ENCODE measurements at regions not wholly inside any gene's neighbourhood (a gene's known extent, or its start where the extent isn't known, plus 50 kb on each side); places are given as distances from the start of the nearest gene placed in this dataset.
"Not testable (repeated sequence)": the region's sequence is repeated elsewhere in the genome, so short reads cannot be mapped to it uniquely, and the experiment has no call there.

- H3K4me1 Mint-ChIP-seq, result no peaks in the 10 kb centered on the region
- H3K27me3 Mint-ChIP-seq (ENCODE audit: low read depth in 3 of 3), result peaks cover 0 to 6% (median 3%) of the 10 kb centered on the region in 3 donors
- no peak overlapping the region for H3K4me3 Mint-ChIP-seq
- no peak overlapping the region for H3K27ac Mint-ChIP-seq
- H3K9me3 Mint-ChIP-seq, result peaks cover 0 to 2% (median 0%) of the 10 kb centered on the region in 6 donors
- DNase-seq, result no peak
- no peaks in the 10 kb centered on the region for H3K36me3 Mint-ChIP-seq
Measured at GRCh38 chr15:95017666-95018328, 786.4 kb downstream of the MCTP2 start.

- Mint-ChIP-seq H3K9me3 (peaks cover 0 to 2% (median 0%) of the 10 kb centered on the region in 6 donors), H3K27ac (no peak overlapping the region), H3K36me3 (no peaks in the 10 kb centered on the region), H3K4me1 (no peaks in the 10 kb centered on the region), H3K27me3 (ENCODE audit: low read depth in 3 of 3) (peaks cover 0 to 6% (median 3%) of the 10 kb centered on the region in 3 donors), H3K4me3 (no peak overlapping the region)
- DNase-seq, result no peak
Measured at GRCh38 chr15:95018888-95019545, 787.7 kb downstream of the MCTP2 start.

GRCh38 chr15:95019907-95020306 lies 788.5 kb downstream of the MCTP2 start:
- H3K27ac Mint-ChIP-seq, result no peak overlapping the region
- H3K27me3 Mint-ChIP-seq (ENCODE audit: low read depth in 3 of 3), result peaks cover 0 to 4% (median 3%) of the 10 kb centered on the region in 3 donors
- no peak for DNase-seq
- no peaks in the 10 kb centered on the region for H3K4me1 Mint-ChIP-seq
- H3K36me3 Mint-ChIP-seq, result no peaks in the 10 kb centered on the region
- no peak overlapping the region for H3K4me3 Mint-ChIP-seq
- peaks cover 0 to 2% (median 0%) of the 10 kb centered on the region in 6 donors for H3K9me3 Mint-ChIP-seq

GRCh38 chr15:95021816-95022215 lies 790.5 kb downstream of the MCTP2 start:
- Mint-ChIP-seq H3K9me3 (peaks cover 0 to 4% (median 0%) of the 10 kb centered on the region in 6 donors), H3K4me3 (no peak overlapping the region), H3K27me3 (ENCODE audit: low read depth in 3 of 3) (peaks cover 0 to 2% (median 0%) of the 10 kb centered on the region in 3 donors), H3K4me1 (no peaks in the 10 kb centered on the region), H3K36me3 (no peaks in the 10 kb centered on the region), H3K27ac (no peak overlapping the region)
- DNase-seq, result no peak

- DNase-seq, result no peak
- Mint-ChIP-seq H3K4me1 (no peaks in the 10 kb centered on the region), H3K36me3 (no peaks in the 10 kb centered on the region), H3K4me3 (no peak overlapping the region), H3K27me3 (ENCODE audit: low read depth in 3 of 3) (no peaks in the 10 kb centered on the region), H3K27ac (no peak overlapping the region), H3K9me3 (peaks cover 0 to 4% (median 0%) of the 10 kb centered on the region in 6 donors)
Measured at GRCh38 chr15:95024351-95024750, 793.0 kb downstream of the MCTP2 start.

- peaks cover 0 to 6% (median 0%) of the 10 kb centered on the region in 6 donors for H3K9me3 Mint-ChIP-seq
- H3K27me3 Mint-ChIP-seq (ENCODE audit: low read depth in 3 of 3), result no peaks in the 10 kb centered on the region
- H3K4me3 Mint-ChIP-seq, result no peak overlapping the region
- no peak overlapping the region for H3K27ac Mint-ChIP-seq
- H3K36me3 Mint-ChIP-seq, result no peaks in the 10 kb centered on the region
- no peak for DNase-seq
- H3K4me1 Mint-ChIP-seq, result no peaks in the 10 kb centered on the region
Measured at GRCh38 chr15:95025924-95026728, 794.8 kb downstream of the MCTP2 start.

- Mint-ChIP-seq H3K36me3 (no peaks in the 10 kb centered on the region), H3K9me3 (peaks cover 0 to 6% (median 0%) of the 10 kb centered on the region in 6 donors), H3K27ac (no peak overlapping the region), H3K4me3 (no peak overlapping the region), H3K4me1 (no peaks in the 10 kb centered on the region), H3K27me3 (ENCODE audit: low read depth in 3 of 3) (no peaks in the 10 kb centered on the region)
- no peak for DNase-seq
Measured at GRCh38 chr15:95027981-95028380, 796.6 kb downstream of the MCTP2 start.

- Mint-ChIP-seq H3K9me3 (peaks cover 0 to 6% (median 0%) of the 10 kb centered on the region in 6 donors), H3K36me3 (no peaks in the 10 kb centered on the region), H3K27me3 (ENCODE audit: low read depth in 3 of 3) (no peaks in the 10 kb centered on the region), H3K27ac (no peak overlapping the region), H3K4me3 (no peak overlapping the region), H3K4me1 (no peaks in the 10 kb centered on the region)
- DNase-seq, result no peak
Measured at GRCh38 chr15:95032156-95032555, 800.8 kb downstream of the MCTP2 start.

GRCh38 chr15:95035106-95035505 lies 803.7 kb downstream of the MCTP2 start:
- Mint-ChIP-seq H3K4me1 (no peaks in the 10 kb centered on the region), H3K9me3 (peaks cover 0 to 6% (median under 1%) of the 10 kb centered on the region in 6 donors), H3K27me3 (ENCODE audit: low read depth in 3 of 3) (peaks cover 0 to 1% (median 0%) of the 10 kb centered on the region in 3 donors), H3K4me3 (no peak overlapping the region), H3K36me3 (no peaks in the 10 kb centered on the region), H3K27ac (no peak overlapping the region)
- DNase-seq, result no peak

- no peak for DNase-seq
- H3K4me3 Mint-ChIP-seq, result no peak overlapping the region
- no peaks in the 10 kb centered on the region for H3K36me3 Mint-ChIP-seq
- H3K9me3 Mint-ChIP-seq, result peaks cover 0 to 3% (median 0%) of the 10 kb centered on the region in 6 donors
- peaks cover 0 to 2% (median 0%) of the 10 kb centered on the region in 3 donors for H3K27me3 Mint-ChIP-seq (ENCODE audit: low read depth in 3 of 3)
- H3K27ac Mint-ChIP-seq, result no peak overlapping the region
- no peaks in the 10 kb centered on the region for H3K4me1 Mint-ChIP-seq
Measured at GRCh38 chr15:95041297-95041696, 809.9 kb downstream of the MCTP2 start.

- not testable (repeated sequence) for H3K27ac Mint-ChIP-seq; H3K4me3 Mint-ChIP-seq; DNase-seq; H3K27me3 Mint-ChIP-seq (ENCODE audit: low read depth in 3 of 3); H3K4me1 Mint-ChIP-seq; H3K36me3 Mint-ChIP-seq
- peaks cover 2 to 13% (median 7%) of the 10 kb centered on the region in 6 donors for H3K9me3 Mint-ChIP-seq
Measured at GRCh38 chr15:95043236-95043932, 812.0 kb downstream of the MCTP2 start.

- Mint-ChIP-seq H3K9me3 (peaks cover 2 to 13% (median 7%) of the 10 kb centered on the region in 6 donors), H3K27me3 (ENCODE audit: low read depth in 3 of 3) (peaks cover 0 to 5% (median 2%) of the 10 kb centered on the region in 3 donors), H3K27ac (no peak overlapping the region), H3K36me3 (no peaks in the 10 kb centered on the region), H3K4me1 (no peaks in the 10 kb centered on the region), H3K4me3 (no peak overlapping the region)
- no peak for DNase-seq
Measured at GRCh38 chr15:95043933-95044313, 812.6 kb downstream of the MCTP2 start.

GRCh38 chr15:95044745-95045417 lies 813.5 kb downstream of the MCTP2 start:
- no peak overlapping the region for H3K27ac Mint-ChIP-seq
- H3K4me3 Mint-ChIP-seq, result no peak overlapping the region
- DNase-seq, result no peak
- H3K27me3 Mint-ChIP-seq (ENCODE audit: low read depth in 3 of 3), result peaks cover 0 to 5% (median 2%) of the 10 kb centered on the region in 3 donors
- peaks cover 3 to 14% (median 9%) of the 10 kb centered on the region in 6 donors for H3K9me3 Mint-ChIP-seq
- H3K4me1 Mint-ChIP-seq, result no peaks in the 10 kb centered on the region
- no peaks in the 10 kb centered on the region for H3K36me3 Mint-ChIP-seq

Measured in immature natural killer cell (primary cell).